Spleen (tissue), 7 donors: ENCODE measurements at regions not wholly inside any gene's neighbourhood (a gene's known extent, or its start where the extent isn't known, plus 50 kb on each side); places are given as distances from the start of the nearest gene placed in this dataset.

Source experiments
- CTCF ChIP-seq, 11 experiments: fragments of 200-600 bp in 7 of 11; fragments of 450-650 bp in 4 of 11; sonication (generic) in 4 of 11; IDR thresholded peaks in 8 of 11; conservative IDR thresholded peaks in 3 of 11; 1 replicate in 7 of 11; 2 replicates in 4 of 11; pipeline versions ENCODE4 v1.4.0 to v1.8.0; 2016 to 2021; ENCODE audit warnings: antibody characterized with exemption in 11 of 11, inconsistent platforms in 4 of 11, mild to moderate bottlenecking in 1 of 11
- POLR2A ChIP-seq, 3 donors: fragments of 450-650 bp; IDR thresholded peaks; one replicate each; pipeline ENCODE4 v1.5.1; 2017; ENCODE audit warnings: antibody characterized with exemption in 3 of 3, mild to moderate bottlenecking in 1 of 3
- donor health status: DM: no; HTN: no; CAD: no; lungs with moderate emphysema.
- donor health status: DM: no; HTN: no; CAD: no.
- donor health status: DM: no; HTN: no; CAD: no.

DNA sequence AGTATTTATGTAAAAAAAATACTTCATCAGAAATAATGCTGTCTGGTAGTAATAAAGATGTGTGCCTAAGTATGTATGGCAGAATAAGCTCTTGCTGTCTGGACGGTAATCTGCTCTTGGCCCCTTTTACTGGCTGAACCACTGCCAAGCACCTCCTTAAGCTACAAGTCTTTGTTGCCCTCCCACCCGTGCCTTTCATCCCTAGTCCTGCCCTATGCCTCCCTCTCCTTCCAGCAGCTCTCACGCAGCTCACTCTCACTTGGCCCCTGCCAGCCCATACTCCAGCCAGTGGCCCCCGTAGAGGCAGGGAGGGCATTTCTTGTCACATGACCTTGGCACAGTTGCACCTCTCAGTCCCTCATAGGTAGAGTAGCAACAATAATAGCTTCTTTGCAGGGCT, 54.5 kb upstream of the NPAS2 start:
- TF ChIP-seq CTCF (IDR thresholded peaks at IDR 0.05 in 8 of 11, conservative IDR thresholded peaks at IDR 0.05 in 3 of 11) (no peak), POLR2A (IDR thresholded peaks at IDR 0.05) (no peak)
